DOHH2 (cell line): ENCODE measurements at regions not wholly inside any gene's neighbourhood (a gene's known extent, or its start where the extent isn't known, plus 50 kb on each side); places are given as distances from the start of the nearest gene placed in this dataset.

ENCODE experiments used
- H3F3A ChIP-seq: fragments of 200-600 bp; sonication (generic), shearing (Covaris generic); 2 replicates; pipeline ENCODE4 v1.6.0; 2016; ENCODE audit warnings: antibody characterized with exemption, mild to moderate bottlenecking; ENCODE audit not compliant: control insufficient read depth, insufficient read depth
- H3K27ac ChIP-seq: fragments of 200-600 bp; sonication (generic); 2 replicates; pipeline ENCODE4 v1.5.1; 2014; ENCODE audit warnings: low read depth, mild to moderate bottlenecking, low read length, moderate library complexity
- H3K27me3 ChIP-seq: fragments of 200-600 bp; sonication (generic); 2 replicates; pipeline ENCODE4 v1.6.1; 2014; ENCODE audit warnings: mild to moderate bottlenecking, low read length, mixed read lengths; ENCODE audit not compliant: control insufficient read depth
- H3K36me3 ChIP-seq: fragments of 200-600 bp; sonication (generic); 2 replicates; pipeline ENCODE4 v1.6.1; 2014; ENCODE audit warnings: mild to moderate bottlenecking, low read length, moderate library complexity, mixed read lengths; ENCODE audit not compliant: control insufficient read depth
- H3K4me1 ChIP-seq: fragments of 200-600 bp; sonication (generic); 2 replicates; pipeline ENCODE4 v1.6.1; 2014; ENCODE audit warnings: mild to moderate bottlenecking, low read length, mixed read lengths; ENCODE audit not compliant: control insufficient read depth
- H3K4me2 ChIP-seq: fragments of 200-600 bp; sonication (generic); 2 replicates; pipeline ENCODE4 v1.6.0; 2014; ENCODE audit warnings: mild to moderate bottlenecking, low read length, moderate library complexity
- H3K4me3 ChIP-seq: fragments of 200-600 bp; sonication (generic); 2 replicates; pipeline ENCODE4 v1.5.1; 2014; ENCODE audit warnings: mild to moderate bottlenecking, low read length, mixed read lengths
- H3K79me2 ChIP-seq: fragments of 200-600 bp; sonication (generic); 2 replicates; pipeline ENCODE4 v1.6.1; 2014; ENCODE audit warnings: mild to moderate bottlenecking, low read length, mixed read lengths; ENCODE audit not compliant: control insufficient read depth
- H3K9me2 ChIP-seq: fragments of 200-600 bp; sonication (generic); replicated peaks from 2 replicates; pipeline ENCODE4 v1.6.1; 2014; ENCODE audit warnings: mild to moderate bottlenecking, low read length, mixed read lengths; ENCODE audit not compliant: control insufficient read depth
- H3K9me3 ChIP-seq: fragments of 200-600 bp; sonication (generic); 2 replicates; pipeline ENCODE4 v1.6.1; 2014; ENCODE audit warnings: antibody characterized with exemption, low read length, mixed read lengths; ENCODE audit not compliant: control insufficient read depth, insufficient read depth
- H4K20me1 ChIP-seq: fragments of 200-600 bp; sonication (generic); 2 replicates; pipeline ENCODE4 v1.6.0; 2014; ENCODE audit warnings: low read depth, mild to moderate bottlenecking, antibody characterized with exemption, low read length, moderate library complexity; ENCODE audit not compliant: control insufficient read depth, insufficient read depth
- EZH2phosphoT487 ChIP-seq: fragments of 200-600 bp; sonication (generic); IDR thresholded peaks from 2 replicates; pipeline ENCODE4 v1.6.1; 2017; ENCODE audit warnings: borderline replicate concordance, mild to moderate bottlenecking, antibody characterized with exemption, low read length, moderate library complexity, mixed read lengths
- TF ChIP-seq, protein P1 (sequence below): fragments of 200-600 bp; sonication (generic); IDR thresholded peaks from one replicate; pipeline ENCODE4 v1.5.1; 2014; ENCODE audit warnings: antibody characterized with exemption, mild to moderate bottlenecking, low read depth, low read length; ENCODE audit not compliant: poor library complexity, severe bottlenecking

DNA sequence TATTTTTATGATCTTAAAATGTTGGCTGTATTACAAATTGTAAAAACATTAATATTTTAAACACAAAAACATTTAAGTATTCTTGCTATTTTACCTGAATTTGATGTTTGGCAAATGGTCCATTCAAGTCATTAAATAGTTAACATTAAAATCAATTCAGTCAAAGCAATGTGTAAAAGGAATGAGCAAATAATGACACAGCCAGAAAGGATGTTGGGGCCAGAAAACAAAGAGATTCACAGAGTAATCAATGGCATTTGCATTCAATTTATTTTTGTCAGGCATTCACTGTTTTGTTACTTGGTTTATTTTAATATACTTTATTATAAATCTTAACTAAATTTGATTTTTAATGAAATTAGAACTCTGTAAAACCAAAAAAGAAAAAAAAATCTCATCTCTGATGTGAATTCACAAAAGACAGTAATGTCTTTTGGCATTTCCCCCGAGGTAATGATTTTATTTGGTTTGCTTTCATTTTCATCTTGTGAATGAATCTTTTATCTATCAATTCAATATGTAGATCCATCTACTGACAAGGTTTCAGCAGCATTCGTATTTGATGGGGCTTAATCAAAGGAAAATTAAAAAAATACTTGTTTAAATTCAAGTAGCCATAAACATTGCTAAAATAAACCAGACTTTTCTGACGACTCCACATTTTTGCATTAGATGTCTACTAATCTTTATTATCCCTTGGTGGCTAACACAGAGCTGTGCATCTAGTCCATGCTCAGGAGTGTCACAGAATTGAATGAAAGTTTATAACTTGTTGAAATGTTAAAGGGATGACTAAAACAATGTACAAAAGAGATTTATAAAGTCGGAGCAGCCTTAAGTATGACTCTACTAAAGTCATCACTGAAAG, 866.7 kb upstream of the GJE1 start:
- H3K4me3 ChIP-seq, result no peak overlapping the region
- H4K20me1 ChIP-seq, result no peaks in the 10 kb centered on the region
- no peaks in the 10 kb centered on the region for H3K36me3 ChIP-seq
- no peaks in the 10 kb centered on the region for H3F3A ChIP-seq
- H3K27ac ChIP-seq, result no peak overlapping the region
- no peaks in the 10 kb centered on the region for H3K9me3 ChIP-seq
- H3K79me2 ChIP-seq, result no peaks in the 10 kb centered on the region
- H3K27me3 ChIP-seq, result no peaks in the 10 kb centered on the region
- no peak for TF ChIP-seq EZH2phosphoT487
- TF ChIP-seq, protein P1, sequence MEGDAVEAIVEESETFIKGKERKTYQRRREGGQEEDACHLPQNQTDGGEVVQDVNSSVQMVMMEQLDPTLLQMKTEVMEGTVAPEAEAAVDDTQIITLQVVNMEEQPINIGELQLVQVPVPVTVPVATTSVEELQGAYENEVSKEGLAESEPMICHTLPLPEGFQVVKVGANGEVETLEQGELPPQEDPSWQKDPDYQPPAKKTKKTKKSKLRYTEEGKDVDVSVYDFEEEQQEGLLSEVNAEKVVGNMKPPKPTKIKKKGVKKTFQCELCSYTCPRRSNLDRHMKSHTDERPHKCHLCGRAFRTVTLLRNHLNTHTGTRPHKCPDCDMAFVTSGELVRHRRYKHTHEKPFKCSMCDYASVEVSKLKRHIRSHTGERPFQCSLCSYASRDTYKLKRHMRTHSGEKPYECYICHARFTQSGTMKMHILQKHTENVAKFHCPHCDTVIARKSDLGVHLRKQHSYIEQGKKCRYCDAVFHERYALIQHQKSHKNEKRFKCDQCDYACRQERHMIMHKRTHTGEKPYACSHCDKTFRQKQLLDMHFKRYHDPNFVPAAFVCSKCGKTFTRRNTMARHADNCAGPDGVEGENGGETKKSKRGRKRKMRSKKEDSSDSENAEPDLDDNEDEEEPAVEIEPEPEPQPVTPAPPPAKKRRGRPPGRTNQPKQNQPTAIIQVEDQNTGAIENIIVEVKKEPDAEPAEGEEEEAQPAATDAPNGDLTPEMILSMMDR, result no peak
- H3K4me1 ChIP-seq, result no peaks in the 10 kb centered on the region
- no peaks in the 10 kb centered on the region for H3K9me2 ChIP-seq
- no peak overlapping the region for H3K4me2 ChIP-seq

DNA sequence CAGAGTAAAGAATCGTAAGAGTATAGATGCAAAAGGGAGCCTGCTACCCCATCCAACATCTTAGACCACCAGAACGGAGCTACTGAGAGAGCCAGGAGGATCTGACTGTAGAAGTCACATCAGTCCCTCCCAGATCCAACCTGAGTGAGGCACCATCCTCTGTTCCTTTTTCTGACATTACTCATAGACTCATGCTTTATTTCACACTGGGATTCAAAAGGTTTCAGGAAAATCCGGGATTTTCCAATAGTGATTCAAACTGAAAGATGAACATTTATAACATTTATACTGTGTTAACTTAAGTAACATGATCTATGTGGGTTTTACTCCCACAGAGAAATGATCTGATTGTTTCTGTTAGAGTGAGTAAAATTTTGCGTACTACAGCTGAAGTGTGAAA, 868.6 kb upstream of the GJE1 start:
- H3K9me2 ChIP-seq, result no peaks in the 10 kb centered on the region
- no peak overlapping the region for H3K4me3 ChIP-seq
- no peaks in the 10 kb centered on the region for H3K9me3 ChIP-seq
- H3K4me1 ChIP-seq, result no peaks in the 10 kb centered on the region
- H3K4me2 ChIP-seq, result no peak overlapping the region
- no peaks in the 10 kb centered on the region for H3K27me3 ChIP-seq
- H4K20me1 ChIP-seq, result no peaks in the 10 kb centered on the region
- H3F3A ChIP-seq, result no peaks in the 10 kb centered on the region
- no peaks in the 10 kb centered on the region for H3K79me2 ChIP-seq
- TF ChIP-seq EZH2phosphoT487, result no peak
- TF ChIP-seq, protein P1, result no peak
- H3K27ac ChIP-seq, result no peak overlapping the region
- no peaks in the 10 kb centered on the region for H3K36me3 ChIP-seq

DNA sequence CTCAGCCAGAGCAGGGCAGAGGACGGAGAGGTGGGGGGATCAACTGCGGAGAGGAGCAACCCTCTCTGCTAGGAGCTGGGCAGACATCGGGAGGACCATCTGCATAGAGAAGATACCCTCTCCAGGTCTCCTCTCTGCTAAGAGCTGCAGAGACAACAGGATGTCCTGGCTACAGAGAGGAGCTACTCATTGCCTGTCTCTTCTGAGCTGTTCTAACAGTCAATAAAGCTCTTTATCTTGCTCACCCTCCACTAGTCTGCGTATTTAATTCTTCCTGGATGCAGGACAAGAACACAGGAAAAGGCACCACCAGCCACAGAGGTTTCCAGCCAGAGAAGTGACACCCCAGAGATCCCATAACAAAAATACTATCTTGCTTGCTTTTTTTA, 871.1 kb upstream of the GJE1 start:
- H3K4me3 ChIP-seq, result no peak overlapping the region
- no peaks in the 10 kb centered on the region for H3K9me3 ChIP-seq
- no peak for TF ChIP-seq EZH2phosphoT487
- TF ChIP-seq, protein P1, result no peak
- H3K36me3 ChIP-seq, result no peaks in the 10 kb centered on the region
- H3K27ac ChIP-seq, result no peak overlapping the region
- H3K79me2 ChIP-seq, result no peaks in the 10 kb centered on the region
- H4K20me1 ChIP-seq, result no peaks in the 10 kb centered on the region
- H3K4me2 ChIP-seq, result no peak overlapping the region
- no peaks in the 10 kb centered on the region for H3K4me1 ChIP-seq
- no peaks in the 10 kb centered on the region for H3K9me2 ChIP-seq
- H3F3A ChIP-seq, result no peaks in the 10 kb centered on the region
- H3K27me3 ChIP-seq, result no peaks in the 10 kb centered on the region
